ENCODE measurements at regions not wholly inside any gene's neighbourhood (a gene's known extent, or its start where the extent isn't known, plus 50 kb on each side); places are given as distances from the start of the nearest gene placed in this dataset.

GRCh38 chr17:36885771-36886377, 51.4 kb upstream of the LHX1 start:
- Histone ChIP-seq H2BK15ac (ENCODE audit: low read depth, poor library complexity, severe bottlenecking) (no peak overlapping the region), H4K91ac (ENCODE audit: low read length) (no peak overlapping the region), H3K14ac (ENCODE audit: low read length in 2 of 2) (no peak overlapping the region), H4K8ac (ENCODE audit: low read length) (no peak overlapping the region), H2AK5ac (ENCODE audit: low read length, severe bottlenecking) (no peak overlapping the region), H3K4me2 (ENCODE audit: low read length, poor library complexity, severe bottlenecking) (no peak overlapping the region), H3K27me3 (ENCODE audit: control insufficient read depth in 1 of 2, insufficient read depth in 1 of 2, low read length in 2 of 2) (peaks cover 42 to 79% of the 10 kb centered on the region in 2 experiments), H3K4ac (ENCODE audit: low read depth in 1 of 2, low read length in 2 of 2) (no peak overlapping the region), H3K18ac (ENCODE audit: low read depth in 1 of 2, low read length in 2 of 2) (no peak overlapping the region), H3K9ac (ENCODE audit: low read length) (no peak overlapping the region), H3K36me3 (ENCODE audit: control insufficient read depth in 1 of 2, insufficient read depth in 2 of 2, low read depth in 1 of 2, low read length in 2 of 2) (no peaks in the 10 kb centered on the region), H2BK5ac (ENCODE audit: low read depth, low read length, poor library complexity, severe bottlenecking) (no peak overlapping the region), H3K4me1 (ENCODE audit: control insufficient read depth, insufficient read depth, low read depth, low read length) (no peaks in the 10 kb centered on the region), H3K27ac (ENCODE audit: low read length, poor library complexity, severe bottlenecking) (no peak overlapping the region), H2BK120ac (ENCODE audit: low read depth, low read length) (no peak overlapping the region), H3K9me3 (ENCODE audit: control insufficient read depth, low read length) (peaks cover 18% of the 10 kb centered on the region), H3K23ac (ENCODE audit: low read length in 2 of 2) (no peak overlapping the region), H2BK12ac (ENCODE audit: low read length in 2 of 2) (no peak overlapping the region), H3K79me1 (replicated peaks; ENCODE audit: low read length, poor library complexity, severe bottlenecking) (no peaks in the 10 kb centered on the region), H3K4me3 (ENCODE audit: insufficient read depth in 1 of 2, low read depth in 1 of 2, low read length in 2 of 2) (no peak overlapping the region), H2AFZ (ENCODE audit: low read depth, low read length) (no peak overlapping the region)
- DNase-seq, result no peak
- WGBS, result 85% methylated on average over 19 of the region's 21 CpGs
